HG03520 (cell line): ENCODE measurements at regions not wholly inside any gene's neighbourhood (a gene's known extent, or its start where the extent isn't known, plus 50 kb on each side); places are given as distances from the start of the nearest gene placed in this dataset.
"Not testable (repeated sequence)": the region's sequence is repeated elsewhere in the genome, so short reads cannot be mapped to it uniquely, and the experiment has no call there.

Experiments
- ATAC-seq: cut with Tn5 transposase; IDR thresholded peaks from one replicate; pipeline ENCODE4 v1.9.1; 2021; ENCODE audit warnings: mild to moderate bottlenecking, moderate library complexity; ENCODE audit not compliant: unreplicated experiment

DNA sequence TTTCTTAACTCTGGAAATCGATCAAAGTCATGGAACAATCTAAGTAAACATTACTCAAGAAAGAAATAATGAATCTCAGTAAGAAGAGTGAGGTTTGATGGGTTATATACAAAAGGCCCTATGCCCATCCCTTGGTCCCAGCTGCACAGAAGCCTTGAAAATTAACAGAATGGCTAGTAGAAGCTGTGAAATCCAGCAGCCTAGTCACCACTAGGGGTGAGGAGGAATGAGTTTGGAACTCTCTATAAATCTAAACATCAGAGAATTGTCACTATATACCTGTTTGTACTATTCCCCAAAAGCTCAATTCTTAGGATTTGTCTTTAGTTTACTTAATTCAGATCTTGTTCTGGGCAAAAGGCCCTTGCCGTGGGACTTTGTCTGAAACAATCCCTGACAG is 313.9 kb upstream of the GRID2 start:
- ATAC-seq: no peak

DNA sequence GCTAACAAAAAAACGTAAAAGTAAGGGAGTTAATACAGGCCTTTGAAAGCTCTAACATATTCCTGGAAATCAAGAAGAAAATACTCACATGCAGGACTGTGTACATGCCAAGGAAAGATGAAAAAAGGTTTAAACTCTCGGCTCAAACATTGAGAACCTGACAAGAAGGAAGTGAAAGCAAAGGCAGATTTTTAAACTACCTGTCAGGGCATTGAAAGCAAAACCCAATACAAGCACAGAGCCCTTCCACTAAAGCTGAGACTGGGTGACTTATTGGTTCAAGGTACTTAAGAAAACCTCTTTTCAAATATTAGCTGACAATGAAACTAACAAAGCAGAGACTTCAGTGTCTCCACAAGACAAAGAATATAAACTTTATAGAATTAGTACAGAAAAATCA is 313.0 kb upstream of the GRID2 start:
- peak; percentile 71 for ATAC-seq

DNA sequence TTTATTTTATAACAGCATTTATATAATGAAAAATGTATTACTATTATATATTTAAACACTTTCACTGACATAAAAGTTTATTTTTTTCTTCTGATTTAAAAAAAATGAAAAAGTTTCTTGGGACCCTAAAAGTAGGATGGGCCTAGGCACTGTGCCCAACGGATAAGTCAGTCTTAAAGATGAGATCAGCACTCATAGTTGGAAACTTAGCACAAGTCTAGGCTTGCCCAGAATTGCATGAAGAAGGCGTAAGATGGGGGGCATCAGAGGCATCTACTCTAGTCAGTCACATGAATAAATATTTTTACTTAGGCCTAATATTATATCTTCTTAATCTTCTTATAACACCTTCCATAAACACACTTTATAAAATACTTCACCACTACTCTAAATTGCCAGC is 306.7 kb upstream of the GRID2 start:
- ATAC-seq: no peak

DNA sequence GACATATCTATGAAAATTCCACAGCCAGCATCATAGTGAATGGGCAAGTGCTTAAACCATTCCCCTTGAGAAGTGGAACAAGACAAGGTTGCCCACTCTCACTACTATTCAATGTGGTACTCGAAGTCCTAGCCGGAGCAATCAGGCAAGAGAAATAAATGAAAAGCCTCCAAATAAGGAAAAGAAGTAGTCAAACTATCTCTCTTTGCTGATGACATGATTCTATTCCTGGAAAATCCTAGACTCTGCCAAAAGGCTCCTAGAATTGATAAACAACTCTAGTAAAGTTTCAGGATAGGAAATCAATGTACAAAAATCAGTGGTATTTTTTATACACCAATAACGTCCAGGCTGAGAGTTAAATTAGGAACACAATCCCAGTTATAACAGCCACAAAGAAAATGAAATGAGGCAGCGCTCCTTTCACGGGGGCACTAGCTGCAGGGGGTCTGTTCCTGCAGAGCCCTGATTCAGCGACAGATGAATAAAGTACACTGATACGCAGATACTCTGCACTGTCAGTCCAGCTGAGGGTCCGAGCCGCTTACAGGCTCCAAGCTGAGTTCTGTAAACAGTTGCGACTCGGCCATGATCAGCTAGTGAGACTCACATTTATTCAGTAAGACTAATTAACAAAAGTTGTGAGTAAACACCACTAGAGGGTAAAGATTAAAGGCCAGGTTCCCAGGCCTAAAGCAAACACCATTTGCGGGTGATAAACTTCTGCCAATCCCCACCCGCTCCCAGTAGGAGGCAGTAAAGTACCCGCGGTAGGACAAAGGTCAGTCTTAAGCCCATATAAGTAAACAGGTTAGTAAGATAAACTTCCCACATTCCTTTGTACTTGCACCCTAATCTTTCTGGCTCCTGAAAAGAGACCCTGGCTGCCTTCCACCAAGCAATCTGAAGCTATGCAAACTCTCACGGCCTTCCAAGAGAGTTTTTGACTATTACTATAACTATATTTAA is 290.6 kb upstream of the GRID2 start:
- ATAC-seq: no peak

DNA sequence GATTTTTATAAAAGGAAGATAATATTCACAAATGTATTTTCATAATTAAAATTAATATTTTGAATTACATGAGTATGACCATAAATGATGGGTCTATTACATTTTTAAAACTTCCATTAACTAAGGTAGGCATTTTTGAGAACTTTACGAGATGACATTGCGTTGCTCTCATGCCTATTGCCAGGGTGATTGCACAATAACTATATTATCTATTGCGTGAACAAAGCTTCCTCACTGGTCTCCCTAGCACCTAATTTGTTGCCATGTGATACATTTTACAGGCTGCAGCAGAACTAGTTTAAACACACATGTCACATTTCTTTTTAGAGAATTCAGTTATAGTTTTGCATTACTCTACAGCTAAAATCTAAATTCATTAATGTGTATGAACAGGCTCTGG is 289.7 kb upstream of the GRID2 start:
- no peak for ATAC-seq

DNA sequence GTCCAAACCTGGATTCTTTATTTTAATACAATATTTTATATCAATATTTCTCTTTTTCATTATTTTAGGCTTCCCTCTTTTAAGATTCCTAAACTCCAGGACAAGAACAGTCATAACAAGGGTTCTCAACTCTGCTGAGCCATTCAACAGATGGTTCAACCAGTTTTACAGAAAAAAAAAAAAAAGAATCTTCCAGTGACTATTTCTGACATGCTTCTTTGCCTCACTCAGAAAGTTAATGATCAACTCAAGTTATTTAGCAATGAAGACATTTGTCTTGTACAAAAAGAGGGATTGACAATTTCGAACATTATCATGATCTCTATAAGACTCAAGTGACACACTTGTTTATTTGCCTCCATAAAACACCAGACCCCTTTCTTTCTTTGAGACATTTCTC is 282.6 kb upstream of the GRID2 start:
- no peak for ATAC-seq

- ATAC-seq: no peak
These were observed 282.0 kb upstream of the GRID2 start for GRCh38 chr4:92021788-92022187.

DNA sequence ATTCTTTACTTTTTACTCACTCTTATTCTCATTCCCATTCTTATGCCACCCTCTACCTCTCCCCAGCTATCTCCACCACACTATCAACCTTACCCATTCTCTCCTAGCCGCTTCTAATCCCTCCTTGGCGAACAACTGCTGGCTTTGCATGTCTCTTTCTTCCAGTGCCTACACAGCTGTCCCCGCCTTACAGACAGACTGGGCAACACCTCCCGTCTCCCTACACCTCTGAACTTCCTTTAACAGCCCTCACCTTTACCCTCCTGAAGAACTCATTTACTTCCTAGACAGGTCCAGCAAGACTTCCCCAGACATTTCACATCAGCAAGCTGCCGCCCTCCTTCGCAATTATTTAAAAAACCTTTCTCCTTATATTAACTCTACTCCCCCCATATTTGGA is 274.9 kb upstream of the GRID2 start:
- not testable (repeated sequence) for ATAC-seq

- ATAC-seq: no peak
These were observed 271.9 kb upstream of the GRID2 start for GRCh38 chr4:92031825-92032224.

DNA sequence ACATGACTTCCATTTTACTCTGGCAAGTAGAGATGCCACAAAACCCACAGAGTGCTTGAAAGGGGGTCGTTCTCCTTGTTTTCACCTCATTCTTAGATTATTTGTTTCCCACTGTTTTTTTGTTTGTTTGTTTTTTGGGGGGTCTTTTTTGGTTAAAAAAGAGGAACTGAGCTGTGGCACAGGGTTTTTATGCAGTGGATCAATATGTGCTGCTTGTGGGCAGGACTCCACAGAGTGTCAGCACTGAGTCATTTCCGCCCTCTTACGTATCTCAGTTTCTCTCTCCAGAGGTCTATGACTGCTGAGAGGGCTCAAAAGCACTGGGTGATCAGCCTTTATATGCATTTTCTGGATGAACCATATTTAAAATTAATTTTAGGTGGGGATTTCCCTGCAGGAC is 268.1 kb upstream of the GRID2 start:
- ATAC-seq: no peak

- ATAC-seq: no peak
These were observed 258.0 kb upstream of the GRID2 start for GRCh38 chr4:92045718-92046117.

GRCh38 chr4:92047209-92047875 is 256.4 kb upstream of the GRID2 start:
- no peak for ATAC-seq

DNA sequence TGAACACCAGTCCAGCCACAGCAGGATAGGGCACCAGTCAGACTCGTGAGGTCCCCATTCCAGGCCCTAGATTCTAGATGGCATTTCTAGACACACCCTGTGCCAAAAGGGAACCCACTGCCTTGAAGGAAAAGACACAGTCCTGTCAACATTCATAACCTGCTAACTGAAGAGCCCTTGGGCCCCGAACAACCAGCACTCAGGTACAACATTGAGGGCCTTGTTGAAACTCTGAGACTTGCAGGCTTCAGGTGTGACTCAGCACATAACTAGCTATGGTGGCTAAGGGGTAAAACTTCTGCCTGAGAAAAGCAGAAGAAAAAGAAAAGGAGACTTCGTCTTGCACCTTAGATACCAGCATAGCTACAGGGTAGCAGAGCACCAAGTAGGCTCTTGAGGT is 252.9 kb upstream of the GRID2 start:
- ATAC-seq: no peak

DNA sequence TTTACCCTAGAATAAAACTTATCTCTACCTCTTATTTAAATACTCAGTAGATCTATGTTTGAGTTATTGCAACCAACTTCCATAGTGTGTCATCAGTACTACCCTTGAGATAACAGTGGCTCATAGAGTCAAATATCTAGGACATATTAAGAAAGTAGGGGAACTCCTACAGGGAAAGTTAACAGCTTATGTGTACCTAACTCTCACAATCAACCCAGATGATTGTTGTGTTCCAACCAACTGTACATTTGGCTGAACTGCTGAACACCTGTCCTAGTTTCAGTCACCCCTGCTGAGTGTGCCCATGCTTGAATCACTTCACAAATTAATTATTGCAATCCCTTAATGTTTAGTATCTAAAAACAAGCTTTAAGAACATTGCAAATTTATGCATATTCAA is 244.2 kb upstream of the GRID2 start:
- no peak for ATAC-seq

DNA sequence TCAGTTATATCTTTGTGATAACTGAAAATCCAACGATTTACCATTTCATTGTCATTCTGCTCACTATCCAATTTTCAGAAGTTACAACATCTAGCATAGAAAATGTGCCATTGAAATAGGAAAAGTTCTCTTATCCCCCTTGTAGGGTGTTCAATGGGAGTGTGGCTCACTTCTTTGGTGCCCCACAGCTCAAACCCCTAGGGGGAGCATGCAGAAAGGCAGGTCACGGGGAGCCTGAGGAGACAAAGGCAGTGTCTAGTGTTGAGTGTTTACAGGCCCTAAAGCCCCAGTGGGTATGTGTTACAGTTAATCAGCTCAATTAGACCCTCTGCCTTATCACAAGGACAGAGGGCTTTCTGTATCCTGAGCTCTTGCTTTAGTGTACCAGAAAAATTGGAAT is 243.4 kb upstream of the GRID2 start:
- no peak for ATAC-seq

- ATAC-seq: no peak
These were observed 239.2 kb upstream of the GRID2 start for GRCh38 chr4:92064574-92064973.

GRCh38 chr4:92066485-92066884 is 237.3 kb upstream of the GRID2 start:
- no peak for ATAC-seq

- ATAC-seq: no peak
These were observed 232.2 kb upstream of the GRID2 start for GRCh38 chr4:92071587-92071986.

GRCh38 chr4:92074839-92075238 is 228.9 kb upstream of the GRID2 start:
- ATAC-seq: no peak

- ATAC-seq: no peak
These were observed 212.9 kb upstream of the GRID2 start for GRCh38 chr4:92090887-92091286.

DNA sequence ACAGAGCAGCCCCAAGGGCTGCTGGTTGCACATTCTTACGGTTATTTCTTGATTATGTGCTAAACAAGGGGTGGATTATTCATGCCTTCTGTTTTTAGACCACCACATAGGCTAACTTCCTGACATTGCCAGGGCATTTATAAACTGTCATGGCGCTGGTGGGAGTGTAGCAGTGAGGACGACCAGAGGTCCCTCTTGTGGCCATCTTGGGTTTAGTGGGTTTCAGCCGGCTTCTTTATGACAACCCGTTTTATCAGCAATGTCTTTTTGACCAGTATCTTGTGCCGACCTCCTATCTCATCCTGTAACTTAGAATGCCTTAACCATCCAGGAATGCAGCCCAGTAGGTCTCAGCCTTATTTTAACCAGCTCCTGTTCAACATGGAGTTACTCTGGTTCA is 212.4 kb upstream of the GRID2 start:
- ATAC-seq: no peak

DNA sequence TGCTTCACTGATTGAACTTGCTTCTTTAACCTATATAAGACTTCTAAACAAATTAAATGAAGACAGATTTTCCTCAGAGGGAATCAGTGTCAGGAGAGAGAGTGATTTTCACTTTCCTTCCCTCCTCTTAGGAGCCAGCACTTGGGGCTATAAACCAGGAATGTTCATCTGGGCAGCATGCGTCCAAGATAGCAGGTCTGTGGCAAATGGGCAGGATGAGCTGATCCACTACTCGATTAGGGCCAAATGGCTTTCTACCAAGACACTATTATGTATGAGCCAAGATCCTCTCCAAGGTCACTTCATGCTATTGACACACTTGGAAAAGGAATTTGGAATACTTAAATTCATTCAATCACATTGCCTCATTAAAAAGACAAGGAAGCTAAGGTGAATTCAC is 203.9 kb upstream of the GRID2 start:
- no peak for ATAC-seq
